OCI-LY7 (cell line): ENCODE measurements at regions not wholly inside any gene's neighbourhood (a gene's known extent, or its start where the extent isn't known, plus 50 kb on each side); places are given as distances from the start of the nearest gene placed in this dataset.

Source experiments
- EZH2phosphoT487 ChIP-seq: fragments of 200-600 bp; sonication (generic); IDR thresholded peaks from 2 replicates; pipeline ENCODE4 v1.6.1; 2018; ENCODE audit warnings: low read depth, borderline replicate concordance, mild to moderate bottlenecking, mixed run types, antibody characterized with exemption, low read length, moderate library complexity, mixed read lengths
- TF ChIP-seq, protein P1 (sequence below): fragments of 200-600 bp; sonication (generic); conservative IDR thresholded peaks from 2 replicates; pipeline ENCODE4 v1.5.1; 2014; ENCODE audit warnings: mild to moderate bottlenecking, antibody characterized with exemption, low read length, moderate library complexity, mixed read lengths

DNA sequence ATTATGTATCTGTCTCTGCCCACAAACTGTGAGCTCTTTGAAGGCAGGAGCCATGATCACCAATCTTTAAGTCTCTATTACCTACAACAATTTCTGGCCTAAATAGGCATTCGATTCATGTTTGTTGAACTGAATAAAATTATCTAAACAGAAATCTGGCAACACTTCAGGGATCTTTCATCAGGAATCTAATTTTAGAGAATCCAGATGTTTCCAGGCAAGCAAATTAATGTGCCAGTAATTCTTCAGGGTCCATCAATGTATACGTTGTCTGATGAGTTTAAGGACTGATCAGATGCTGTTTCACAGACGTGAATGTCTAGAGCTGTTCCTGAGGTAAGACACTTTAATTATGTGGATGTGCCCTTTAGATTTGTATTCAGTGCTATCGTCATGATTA, 524.4 kb downstream of the PTPRC start:
- TF ChIP-seq, protein P1, sequence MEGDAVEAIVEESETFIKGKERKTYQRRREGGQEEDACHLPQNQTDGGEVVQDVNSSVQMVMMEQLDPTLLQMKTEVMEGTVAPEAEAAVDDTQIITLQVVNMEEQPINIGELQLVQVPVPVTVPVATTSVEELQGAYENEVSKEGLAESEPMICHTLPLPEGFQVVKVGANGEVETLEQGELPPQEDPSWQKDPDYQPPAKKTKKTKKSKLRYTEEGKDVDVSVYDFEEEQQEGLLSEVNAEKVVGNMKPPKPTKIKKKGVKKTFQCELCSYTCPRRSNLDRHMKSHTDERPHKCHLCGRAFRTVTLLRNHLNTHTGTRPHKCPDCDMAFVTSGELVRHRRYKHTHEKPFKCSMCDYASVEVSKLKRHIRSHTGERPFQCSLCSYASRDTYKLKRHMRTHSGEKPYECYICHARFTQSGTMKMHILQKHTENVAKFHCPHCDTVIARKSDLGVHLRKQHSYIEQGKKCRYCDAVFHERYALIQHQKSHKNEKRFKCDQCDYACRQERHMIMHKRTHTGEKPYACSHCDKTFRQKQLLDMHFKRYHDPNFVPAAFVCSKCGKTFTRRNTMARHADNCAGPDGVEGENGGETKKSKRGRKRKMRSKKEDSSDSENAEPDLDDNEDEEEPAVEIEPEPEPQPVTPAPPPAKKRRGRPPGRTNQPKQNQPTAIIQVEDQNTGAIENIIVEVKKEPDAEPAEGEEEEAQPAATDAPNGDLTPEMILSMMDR: no peak
- no peak for TF ChIP-seq EZH2phosphoT487
